H9 (cell line): ENCODE measurements at regions not wholly inside any gene's neighbourhood (a gene's known extent, or its start where the extent isn't known, plus 50 kb on each side); places are given as distances from the start of the nearest gene placed in this dataset.

Experiments
- DNase-seq: peaks from one replicate; pipeline ENCODE4 v3.0.0-alpha.2; 2017
- H2AFZ ChIP-seq: one replicate; pipeline ENCODE4 v1.6.1; 2013; ENCODE audit warnings: mild to moderate bottlenecking, low read length, control low read depth, moderate library complexity
- H2AK5ac ChIP-seq: 2 replicates; pipeline ENCODE4 v1.6.1; 2013; ENCODE audit warnings: low read length, control low read depth, mixed read lengths; ENCODE audit not compliant: insufficient read length
- H2BK120ac ChIP-seq: one replicate; pipeline ENCODE4 v1.6.1; 2013; ENCODE audit warnings: low read depth, mild to moderate bottlenecking, low read length, control low read depth, inconsistent platforms; ENCODE audit not compliant: poor library complexity, severe bottlenecking
- H2BK12ac ChIP-seq: 2 replicates; pipeline ENCODE4 v1.6.1; 2013; ENCODE audit warnings: low read length, control low read depth, mixed read lengths, low read depth; ENCODE audit not compliant: insufficient read length
- H2BK15ac ChIP-seq: 2 replicates; pipeline ENCODE4 v1.6.1; 2013; ENCODE audit warnings: low read depth, low read length, control low read depth
- H2BK20ac ChIP-seq: one replicate; pipeline ENCODE4 v1.6.1; 2013; ENCODE audit warnings: low read depth, mild to moderate bottlenecking, low read length, control low read depth, inconsistent platforms; ENCODE audit not compliant: poor library complexity, severe bottlenecking
- H2BK5ac ChIP-seq: 2 replicates; pipeline ENCODE4 v1.6.1; 2013; ENCODE audit warnings: low read length, control low read depth, mixed read lengths; ENCODE audit not compliant: insufficient read length
- H3K14ac ChIP-seq: 2 replicates; pipeline ENCODE4 v1.6.1; 2013; ENCODE audit warnings: low read length, control low read depth; ENCODE audit not compliant: insufficient read depth
- H3K18ac ChIP-seq: 2 replicates; pipeline ENCODE4 v1.6.1; 2013; ENCODE audit warnings: low read depth, mild to moderate bottlenecking, mixed read lengths, low read length, control low read depth; ENCODE audit not compliant: insufficient read length
- H3K23ac ChIP-seq: 2 replicates; pipeline ENCODE4 v1.6.1; 2013; ENCODE audit warnings: low read length, control low read depth, mixed read lengths, low read depth; ENCODE audit not compliant: insufficient read length
- H3K23me2 ChIP-seq: 2 replicates; pipeline ENCODE4 v1.6.1; 2013; ENCODE audit warnings: low read depth, mild to moderate bottlenecking, mixed read lengths, low read length, control low read depth; ENCODE audit not compliant: insufficient read length, poor library complexity, severe bottlenecking
- H3K27ac ChIP-seq: 2 replicates; pipeline ENCODE4 v1.5.1; 2013; ENCODE audit warnings: low read length, control low read depth, mixed read lengths, low read depth; ENCODE audit not compliant: insufficient read length
- H3K27me3 ChIP-seq: 2 replicates; pipeline ENCODE4 v1.6.1; 2013; ENCODE audit warnings: low read length, control low read depth, inconsistent platforms; ENCODE audit not compliant: insufficient read depth
- H3K4ac ChIP-seq: 2 replicates; pipeline ENCODE4 v1.6.1; 2013; ENCODE audit warnings: low read depth, mild to moderate bottlenecking, control low read depth, inconsistent platforms, low read length, moderate library complexity
- H3K4me1 ChIP-seq: 2 replicates; pipeline ENCODE4 v1.6.1; 2013; ENCODE audit warnings: low read length, control low read depth, inconsistent platforms; ENCODE audit not compliant: insufficient read depth
- H3K4me2 ChIP-seq: 2 replicates; pipeline ENCODE4 v1.6.1; 2013; ENCODE audit warnings: low read length, control low read depth, mixed read lengths; ENCODE audit not compliant: insufficient read length, insufficient read depth
- H3K56ac ChIP-seq: 2 replicates; pipeline ENCODE4 v1.6.1; 2013; ENCODE audit warnings: low read depth, mild to moderate bottlenecking, mixed read lengths, low read length, control low read depth; ENCODE audit not compliant: insufficient read length
- H3K79me1 ChIP-seq: 2 replicates; pipeline ENCODE4 v1.6.1; 2013; ENCODE audit warnings: low read depth, mild to moderate bottlenecking, moderate library complexity, low read length, control low read depth, inconsistent platforms; ENCODE audit not compliant: insufficient read depth, poor library complexity, severe bottlenecking
- H3K79me2 ChIP-seq: 2 replicates; pipeline ENCODE4 v1.6.1; 2013; ENCODE audit warnings: low read length, control low read depth, inconsistent platforms; ENCODE audit not compliant: insufficient read depth
- H3K9ac ChIP-seq: 2 replicates; pipeline ENCODE4 v1.6.1; 2013; ENCODE audit warnings: low read length, control low read depth, mixed read lengths; ENCODE audit not compliant: insufficient read length; ENCODE audit errors: extremely low read depth
- H3K9me3 ChIP-seq: one replicate; pipeline ENCODE4 v1.6.1; 2013; ENCODE audit warnings: low read depth, low read length, inconsistent platforms; ENCODE audit not compliant: control insufficient read depth
- H3T11ph ChIP-seq: one replicate; pipeline ENCODE4 v1.6.1; 2013; ENCODE audit warnings: mild to moderate bottlenecking, low read length, control low read depth, inconsistent platforms
- H4K20me1 ChIP-seq: one replicate; pipeline ENCODE4 v1.6.1; 2013; ENCODE audit not compliant: control insufficient read depth, insufficient read length, insufficient read depth
- H4K5ac ChIP-seq: 2 replicates; pipeline ENCODE4 v1.6.1; 2013; ENCODE audit warnings: low read depth, mild to moderate bottlenecking, mixed read lengths, low read length, control low read depth; ENCODE audit not compliant: insufficient read length
- H4K8ac ChIP-seq: replicated peaks from 2 replicates; pipeline ENCODE4 v1.6.1; 2013; ENCODE audit warnings: low read length, control low read depth, mixed read lengths, low read depth; ENCODE audit not compliant: insufficient read length
- H4K91ac ChIP-seq: 2 replicates; pipeline ENCODE4 v1.6.1; 2013; ENCODE audit warnings: low read depth, mild to moderate bottlenecking, moderate library complexity, mixed read lengths, low read length, control low read depth; ENCODE audit not compliant: insufficient read length
- H3K27ac Mint-ChIP-seq, 3 experiments: 2 replicates in 2 of 3; 3 replicates in 1 of 3; pipeline ENCODE4 v1.8.0; 2020 to 2021; ENCODE audit warnings: mixed read lengths in 3 of 3, mild to moderate bottlenecking in 1 of 3, moderate library complexity in 1 of 3
- H3K27me3 Mint-ChIP-seq: 2 replicates; pipeline ENCODE4 v1.8.0; 2021; ENCODE audit warnings: low read depth, mild to moderate bottlenecking, moderate library complexity, mixed read lengths
- H3K36me3 Mint-ChIP-seq, 3 experiments: 2 replicates in 2 of 3; 3 replicates in 1 of 3; pipeline ENCODE4 v1.8.0; 2020 to 2021; ENCODE audit warnings: low read depth in 3 of 3, mixed read lengths in 3 of 3; ENCODE audit not compliant: insufficient read depth in 1 of 3
- H3K4me1 Mint-ChIP-seq, 2 experiments: 2 replicates each; pipeline ENCODE4 v1.8.0; 2020; ENCODE audit warnings: mixed read lengths in 2 of 2
- H3K4me3 Mint-ChIP-seq, 2 experiments: 2 replicates in 1 of 2; 3 replicates in 1 of 2; pipeline ENCODE4 v1.8.0; 2020 to 2021; ENCODE audit warnings: mild to moderate bottlenecking in 2 of 2, mixed read lengths in 2 of 2, moderate library complexity in 1 of 2
- H3K9me3 Mint-ChIP-seq, 2 experiments: 2 replicates in 1 of 2; 3 replicates in 1 of 2; pipeline ENCODE4 v1.8.0; 2020; ENCODE audit warnings: mild to moderate bottlenecking in 2 of 2, mixed read lengths in 2 of 2, moderate library complexity in 1 of 2
- WGBS: extraction: QIAGEN DNeasy Blood & Tissue Kit; methylation state at CpG from one replicate; pipeline ENCODE4 v1.1.7; 2013; ENCODE audit warnings: missing lambda C conversion rate, low lambda C conversion rate, mixed read lengths; ENCODE audit not compliant: insufficient read length; ENCODE audit errors: extremely low coverage; 5-methylcytosine and 5-hydroxymethylcytosine counted together
- TF ChIP-seq, protein P1 (sequence below): fragments of 200-600 bp; sonication (generic); conservative IDR thresholded peaks from 3 replicates; pipeline ENCODE4 v1.8.0; 2021; ENCODE audit warnings: antibody characterized with exemption, mild to moderate bottlenecking

DNA sequence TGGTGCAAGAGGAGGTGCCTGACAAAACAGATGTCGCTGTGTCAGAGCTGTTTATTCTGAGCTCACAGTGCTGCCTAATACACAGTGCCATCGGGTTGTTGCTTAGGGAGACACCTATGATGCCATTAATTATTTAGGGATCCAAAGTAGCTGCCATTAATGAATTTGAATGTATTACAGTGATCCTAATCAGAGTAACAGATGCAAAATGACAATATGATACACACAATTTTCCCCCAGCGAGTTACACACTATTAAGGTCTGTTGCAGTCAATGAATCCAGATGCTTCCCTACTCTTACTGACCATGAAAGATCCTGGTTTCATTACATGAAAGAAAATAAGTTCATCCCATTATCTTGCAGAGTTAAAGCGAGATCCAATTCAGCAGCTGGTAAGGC lies 91.3 kb downstream of the RWDD3 start:
- Histone ChIP-seq H3K27me3 (no peaks in the 10 kb centered on the region), H3K9ac (no peak overlapping the region), H3K79me1 (no peaks in the 10 kb centered on the region), H3K4me1 (no peaks in the 10 kb centered on the region; the same call in 1 of the 2 replicates), H2BK5ac (no peak overlapping the region), H3K14ac (no peak overlapping the region), H3K4me2 (no peak overlapping the region), H3K18ac (no peak overlapping the region), H4K91ac (no peak overlapping the region), H3K4ac (no peak overlapping the region), H2BK15ac (no peak overlapping the region), H4K8ac (no peak overlapping the region), H2BK120ac (no peak overlapping the region), H4K5ac (no peak overlapping the region), H2AK5ac (no peak overlapping the region), H4K20me1 (no peaks in the 10 kb centered on the region), H2BK12ac (no peak overlapping the region), H3K56ac (no peak overlapping the region), H3K23ac (no peak overlapping the region), H2BK20ac (no peak overlapping the region), H3K27ac (no peak overlapping the region), H3K9me3 (no peaks in the 10 kb centered on the region), H3K79me2 (no peaks in the 10 kb centered on the region), H2AFZ (no peak overlapping the region), H3T11ph (no peak overlapping the region), H3K23me2 (no peaks in the 10 kb centered on the region)
- H3K4me1 Mint-ChIP-seq = peaks cover 7 to 9% of the 10 kb centered on the region in 2 experiments
- TF ChIP-seq, protein P1, sequence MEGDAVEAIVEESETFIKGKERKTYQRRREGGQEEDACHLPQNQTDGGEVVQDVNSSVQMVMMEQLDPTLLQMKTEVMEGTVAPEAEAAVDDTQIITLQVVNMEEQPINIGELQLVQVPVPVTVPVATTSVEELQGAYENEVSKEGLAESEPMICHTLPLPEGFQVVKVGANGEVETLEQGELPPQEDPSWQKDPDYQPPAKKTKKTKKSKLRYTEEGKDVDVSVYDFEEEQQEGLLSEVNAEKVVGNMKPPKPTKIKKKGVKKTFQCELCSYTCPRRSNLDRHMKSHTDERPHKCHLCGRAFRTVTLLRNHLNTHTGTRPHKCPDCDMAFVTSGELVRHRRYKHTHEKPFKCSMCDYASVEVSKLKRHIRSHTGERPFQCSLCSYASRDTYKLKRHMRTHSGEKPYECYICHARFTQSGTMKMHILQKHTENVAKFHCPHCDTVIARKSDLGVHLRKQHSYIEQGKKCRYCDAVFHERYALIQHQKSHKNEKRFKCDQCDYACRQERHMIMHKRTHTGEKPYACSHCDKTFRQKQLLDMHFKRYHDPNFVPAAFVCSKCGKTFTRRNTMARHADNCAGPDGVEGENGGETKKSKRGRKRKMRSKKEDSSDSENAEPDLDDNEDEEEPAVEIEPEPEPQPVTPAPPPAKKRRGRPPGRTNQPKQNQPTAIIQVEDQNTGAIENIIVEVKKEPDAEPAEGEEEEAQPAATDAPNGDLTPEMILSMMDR = no peak
- H3K27me3 Mint-ChIP-seq = no peaks in the 10 kb centered on the region
- H3K9me3 Mint-ChIP-seq = no peaks in the 10 kb centered on the region
- DNase-seq = no peak
- H3K4me3 Mint-ChIP-seq = no peak overlapping the region
- H3K27ac Mint-ChIP-seq = no peak overlapping the region
- no CpG with 5 or more reads among the region's 4 CpGs for WGBS
- H3K36me3 Mint-ChIP-seq = no peaks in the 10 kb centered on the region
